GM21360 (cell line): ENCODE measurements at regions not wholly inside any gene's neighbourhood (a gene's known extent, or its start where the extent isn't known, plus 50 kb on each side); places are given as distances from the start of the nearest gene placed in this dataset.
"Not testable (repeated sequence)": the region's sequence is repeated elsewhere in the genome, so short reads cannot be mapped to it uniquely, and the experiment has no call there.

Experiments
- ATAC-seq: cut with Tn5 transposase; IDR thresholded peaks from one replicate; pipeline ENCODE4 v1.9.1; 2021; ENCODE audit warnings: mild to moderate bottlenecking, moderate library complexity; ENCODE audit not compliant: unreplicated experiment

GRCh38 chr18:24613896-24614640 is 153.6 kb downstream of the HRH4 start:
- no peak for ATAC-seq

GRCh38 chr18:24616653-24617052 is 156.2 kb downstream of the HRH4 start:
- ATAC-seq: no peak

GRCh38 chr18:24624421-24624820 is 164.0 kb downstream of the HRH4 start:
- ATAC-seq: not testable (repeated sequence)

GRCh38 chr18:24627644-24628315 is 167.3 kb downstream of the HRH4 start:
- ATAC-seq: no peak

GRCh38 chr18:24628326-24628725 is 167.9 kb downstream of the HRH4 start:
- ATAC-seq: no peak

GRCh38 chr18:24629921-24630320 is 169.5 kb downstream of the HRH4 start:
- ATAC-seq: no peak

GRCh38 chr18:24630346-24630880 is 170.0 kb downstream of the HRH4 start:
- no peak for ATAC-seq

GRCh38 chr18:24631243-24632025 is 171.0 kb downstream of the HRH4 start:
- no peak for ATAC-seq

- ATAC-seq: no peak
Observed at GRCh38 chr18:24632158-24632988, 171.9 kb downstream of the HRH4 start.

GRCh38 chr18:24633121-24633520 is 172.7 kb downstream of the HRH4 start:
- no peak for ATAC-seq

GRCh38 chr18:24649571-24649970 is 189.1 kb downstream of the HRH4 start:
- ATAC-seq: no peak

GRCh38 chr18:24651434-24651833 is 191.0 kb downstream of the HRH4 start:
- no peak for ATAC-seq

GRCh38 chr18:24656050-24656449 is 195.6 kb downstream of the HRH4 start:
- no peak for ATAC-seq

GRCh38 chr18:24656551-24657443 is 196.4 kb downstream of the HRH4 start:
- no peak for ATAC-seq

- ATAC-seq: no peak
Observed at GRCh38 chr18:24657444-24657842, 197.0 kb downstream of the HRH4 start.

- no peak for ATAC-seq
Observed at GRCh38 chr18:24658302-24658701, 197.9 kb downstream of the HRH4 start.

GRCh38 chr18:24659827-24660720 is 199.6 kb downstream of the HRH4 start:
- peak; percentile 62 for ATAC-seq

- no peak for ATAC-seq
Observed at GRCh38 chr18:24660956-24661355, 200.5 kb downstream of the HRH4 start.

GRCh38 chr18:24662412-24662821 is 202.0 kb downstream of the HRH4 start:
- ATAC-seq: no peak
